ENCODE measurements at regions not wholly inside any gene's neighbourhood (a gene's known extent, or its start where the extent isn't known, plus 50 kb on each side); places are given as distances from the start of the nearest gene placed in this dataset.

DNA sequence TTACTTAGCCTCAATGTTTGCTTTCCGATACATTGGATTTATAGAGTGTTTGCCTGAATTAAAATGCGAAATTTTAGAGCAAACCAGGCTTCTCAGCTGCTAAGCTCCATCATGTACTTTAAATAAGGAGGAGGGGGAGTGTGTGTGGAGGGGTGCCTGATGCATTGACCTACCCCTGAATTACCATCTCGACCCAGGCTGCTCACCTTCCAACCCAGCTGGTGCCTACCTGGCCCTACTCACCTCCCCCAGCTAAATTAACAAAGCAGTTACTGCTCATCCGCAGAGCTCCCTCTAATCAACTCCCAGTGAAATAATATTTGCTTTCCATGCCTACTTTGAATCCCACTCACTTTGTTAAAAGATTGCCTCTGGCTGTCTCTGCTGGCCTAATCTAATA, 544.5 kb downstream of the MAFB start:
- TF ChIP-seq, protein P1, sequence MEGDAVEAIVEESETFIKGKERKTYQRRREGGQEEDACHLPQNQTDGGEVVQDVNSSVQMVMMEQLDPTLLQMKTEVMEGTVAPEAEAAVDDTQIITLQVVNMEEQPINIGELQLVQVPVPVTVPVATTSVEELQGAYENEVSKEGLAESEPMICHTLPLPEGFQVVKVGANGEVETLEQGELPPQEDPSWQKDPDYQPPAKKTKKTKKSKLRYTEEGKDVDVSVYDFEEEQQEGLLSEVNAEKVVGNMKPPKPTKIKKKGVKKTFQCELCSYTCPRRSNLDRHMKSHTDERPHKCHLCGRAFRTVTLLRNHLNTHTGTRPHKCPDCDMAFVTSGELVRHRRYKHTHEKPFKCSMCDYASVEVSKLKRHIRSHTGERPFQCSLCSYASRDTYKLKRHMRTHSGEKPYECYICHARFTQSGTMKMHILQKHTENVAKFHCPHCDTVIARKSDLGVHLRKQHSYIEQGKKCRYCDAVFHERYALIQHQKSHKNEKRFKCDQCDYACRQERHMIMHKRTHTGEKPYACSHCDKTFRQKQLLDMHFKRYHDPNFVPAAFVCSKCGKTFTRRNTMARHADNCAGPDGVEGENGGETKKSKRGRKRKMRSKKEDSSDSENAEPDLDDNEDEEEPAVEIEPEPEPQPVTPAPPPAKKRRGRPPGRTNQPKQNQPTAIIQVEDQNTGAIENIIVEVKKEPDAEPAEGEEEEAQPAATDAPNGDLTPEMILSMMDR (IDR thresholded peaks at IDR 0.05) = no peak
- TF ChIP-seq POLR2A (IDR thresholded peaks at IDR 0.05) = no peak
- TF ChIP-seq EP300 (IDR thresholded peaks at IDR 0.05) = no peak

Measured in ovary (tissue), 3 donors.